RWPE1 (cell line): ENCODE measurements at regions not wholly inside any gene's neighbourhood (a gene's known extent, or its start where the extent isn't known, plus 50 kb on each side); places are given as distances from the start of the nearest gene placed in this dataset.
A peak's percentile ranks its signal among the peaks of the same experiment; 100 is the strongest.
"Not testable (repeated sequence)": the region's sequence is repeated elsewhere in the genome, so short reads cannot be mapped to it uniquely, and the experiment has no call there.

Experiments used
- CTCF ChIA-PET: fragments of 350-600 bp; sonication (Branson Sonifier 250); formaldehyde crosslinking; extraction: SDS; loops from one replicate; lab custom pipeline; 2021; lab: Yijun Ruan, JAX
- POLR2A ChIA-PET: fragments of 400-600 bp; formaldehyde crosslinking; extraction: SDS; loops from one replicate; lab custom pipeline; 2020; ENCODE audit warnings: antibody characterized with exemption; ENCODE audit not compliant: low non-redundant PET; lab: Yijun Ruan, JAX
- DNase-seq: peaks from one replicate; pipeline ENCODE4 v3.0.0; 2012; ENCODE audit warnings: low spot score
- H3K27ac ChIP-seq: fragments of 450-650 bp; 2 replicates; pipeline ENCODE4 v1.5.1; 2017
- CTCF ChIP-seq: fragments of 450-650 bp; conservative IDR thresholded peaks from 2 replicates; pipeline ENCODE4 v1.5.1; 2017; ENCODE audit warnings: low read depth, mild to moderate bottlenecking

DNA sequence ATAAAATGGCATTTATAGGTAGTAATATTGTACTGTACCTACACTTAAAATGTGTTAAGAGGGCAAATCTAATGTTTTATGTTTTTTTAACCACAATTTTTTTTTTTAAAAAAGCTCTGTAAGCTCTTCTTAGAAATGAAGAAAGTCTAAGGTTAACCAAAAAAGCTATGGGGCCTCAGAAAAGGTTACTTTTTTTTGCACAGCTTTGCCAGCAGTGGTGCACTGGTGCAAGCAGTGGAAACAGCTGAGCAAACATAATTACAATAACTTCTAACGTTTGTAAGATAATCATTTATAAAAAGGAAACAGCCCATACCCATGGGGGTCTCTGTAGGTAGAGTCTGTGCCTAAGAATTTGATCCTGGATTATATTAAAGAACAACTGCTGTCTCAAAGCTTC, 85.1 kb upstream of the NID2 start:
- no peak overlapping the region for H3K27ac ChIP-seq
- ChIA-PET CTCF (interaction anchor here (0.6 to 0.8 kb wide), 4 partner anchors 8 to 158 kb away, joined by 3 to 4 read pairs (median 3); no protein-coding TSS in a partner anchor), POLR2A (interaction anchor here (0.7 kb wide), 1 partner anchor 111 kb away, joined by 5 read pairs; no protein-coding TSS in a partner anchor)
- DNase-seq, result no peak
- no peak for TF ChIP-seq CTCF

DNA sequence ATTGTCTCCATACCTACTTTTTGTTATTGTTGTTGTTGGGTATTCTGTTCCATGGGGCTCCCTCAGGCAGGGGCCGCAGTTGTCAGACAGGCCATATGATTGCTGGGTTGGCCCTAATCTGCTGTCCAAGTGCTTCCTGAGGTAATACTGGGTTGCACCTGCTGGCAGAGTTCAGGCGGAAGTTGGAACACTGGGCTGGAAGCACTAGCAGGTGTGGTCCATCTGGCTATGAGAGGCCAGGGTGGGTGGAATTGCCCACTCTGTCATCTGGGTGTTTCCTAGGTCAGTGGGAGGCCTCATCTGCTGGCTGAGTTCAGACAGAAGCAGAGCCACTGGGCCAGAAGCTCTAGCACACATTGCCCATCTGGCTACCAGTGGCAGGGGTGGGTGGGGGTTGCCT, 81.3 kb upstream of the NID2 start:
- no peak overlapping the region for H3K27ac ChIP-seq
- ChIA-PET CTCF (no interaction called here), POLR2A (no interaction called here)
- DNase-seq, result no peak
- TF ChIP-seq CTCF, result no peak

GRCh38 chr14:52148371-52148770, 79.5 kb upstream of the NID2 start:
- CTCF ChIA-PET, result interaction anchor here (0.7 kb wide), 1 partner anchor 322 kb away, joined by 3 read pairs; no protein-coding TSS in a partner anchor
- no peak for DNase-seq
- no peak for TF ChIP-seq CTCF
- H3K27ac ChIP-seq, result no peak overlapping the region
- POLR2A ChIA-PET, result no interaction called here

GRCh38 chr14:52146504-52146903, 77.6 kb upstream of the NID2 start:
- POLR2A ChIA-PET, result no interaction called here
- no peak for DNase-seq

GRCh38 chr14:52144099-52144498, 75.2 kb upstream of the NID2 start:
- CTCF ChIA-PET, POLR2A ChIA-PET: not testable (repeated sequence)

More at GRCh38 chr14:52146504-52146903, 77.6 kb upstream of the NID2 start:
- TF ChIP-seq CTCF, result no peak
- CTCF ChIA-PET, result interaction anchor here (0.6 to 0.7 kb wide), 6 partner anchors 20 to 1168 kb away, joined by 3 to 5 read pairs (median 3); no protein-coding TSS in a partner anchor
- H3K27ac ChIP-seq, result no peak overlapping the region

DNA sequence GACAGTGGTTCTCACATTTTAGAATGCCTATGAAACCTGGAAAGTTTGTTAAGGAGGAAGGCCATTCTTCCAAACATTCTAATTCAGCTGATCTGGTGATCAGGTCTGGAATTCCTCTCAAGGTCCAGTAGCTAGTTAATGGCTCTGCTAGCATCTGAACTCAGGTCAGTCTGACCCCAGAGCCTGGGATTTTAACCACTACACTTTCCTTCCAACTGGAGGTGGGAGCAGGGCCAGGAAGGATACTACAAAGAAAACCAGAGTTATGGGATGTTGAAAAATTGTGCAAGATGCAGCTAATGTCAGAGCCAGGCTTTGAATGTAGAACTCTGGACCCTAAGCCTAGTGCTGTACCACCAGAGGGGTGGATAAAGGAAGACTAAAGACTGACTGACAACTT, 73.6 kb upstream of the NID2 start:
- no peak for TF ChIP-seq CTCF
- ChIA-PET CTCF (no interaction called here), POLR2A (no interaction called here)
- no peak overlapping the region for H3K27ac ChIP-seq
- no peak for DNase-seq

More at GRCh38 chr14:52144099-52144498, 75.2 kb upstream of the NID2 start:
- H3K27ac ChIP-seq, DNase-seq: not testable (repeated sequence)

DNA sequence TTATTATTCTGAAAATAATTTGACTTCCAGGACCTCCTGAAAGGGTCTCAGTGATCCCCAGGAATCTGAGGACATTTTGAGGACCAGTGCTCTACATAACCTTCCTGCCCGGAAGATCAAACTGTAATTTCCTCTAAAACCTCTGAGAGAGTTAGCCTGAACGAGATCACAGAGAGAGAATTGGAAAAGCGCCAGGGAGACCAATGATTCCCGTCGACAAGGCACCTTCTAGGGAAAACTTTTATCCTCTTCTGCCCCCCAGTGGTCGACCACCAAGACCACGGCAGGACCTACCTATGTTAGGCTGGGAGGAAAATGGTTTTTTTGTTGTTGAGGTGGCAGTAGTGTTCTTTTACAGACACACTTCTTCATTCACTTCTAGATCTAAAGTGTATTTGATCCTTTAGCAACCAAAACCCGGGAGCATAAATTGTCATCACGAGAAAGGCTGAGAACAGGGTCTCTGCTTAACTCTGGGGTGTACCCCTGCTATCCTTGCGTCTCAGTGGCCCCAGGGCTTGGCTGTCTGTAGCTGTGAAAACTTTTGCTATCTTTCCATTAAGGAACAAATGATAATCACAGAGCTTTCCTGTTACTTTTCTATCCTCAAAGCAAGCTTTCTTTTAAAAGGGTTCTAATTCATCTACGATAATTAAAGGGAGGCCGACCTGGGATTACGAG, 62.9 kb upstream of the NID2 start:
- POLR2A ChIA-PET, result no interaction called here
- DNase-seq, result peak; percentile 83
- no peak overlapping the region for H3K27ac ChIP-seq
- peak; percentile 37 for TF ChIP-seq CTCF
- CTCF ChIA-PET, result interaction anchor here (0.6 to 0.8 kb wide), 2 partner anchors 37 to 337 kb away, joined by 3 to 6 read pairs; no protein-coding TSS in a partner anchor
